C4-2B (cell line): ENCODE measurements at regions not wholly inside any gene's neighbourhood (a gene's known extent, or its start where the extent isn't known, plus 50 kb on each side); places are given as distances from the start of the nearest gene placed in this dataset.

Experiments used
- ZFX ChIP-seq: fragments of 450-650 bp; IDR thresholded peaks from 2 replicates; pipeline ENCODE4 v1.6.1; 2017
- TF ChIP-seq, protein P1 (sequence below): fragments of 450-650 bp; conservative IDR thresholded peaks from 2 replicates; pipeline ENCODE4 v1.5.1; 2017; ENCODE audit warnings: mild to moderate bottlenecking

DNA sequence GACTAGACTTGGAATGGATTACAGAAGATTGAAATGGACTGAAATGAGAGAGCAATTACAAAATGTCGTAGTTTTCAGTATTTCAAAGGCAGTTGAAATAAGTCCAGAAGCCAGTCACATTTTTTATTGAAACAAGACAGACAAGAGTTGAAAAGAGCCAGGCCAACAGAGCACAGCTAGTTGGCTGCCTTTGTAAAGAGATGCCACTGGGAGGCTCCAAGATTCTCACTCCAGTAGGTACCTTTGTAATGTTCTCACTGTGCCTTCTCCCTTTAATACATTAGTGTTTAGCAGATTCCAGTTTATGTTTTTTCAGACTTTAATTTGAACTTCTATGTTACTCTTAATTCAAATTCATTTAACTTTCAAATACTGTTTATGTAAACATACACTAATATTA lies 234.8 kb downstream of the DSEL start:
- TF ChIP-seq, protein P1, sequence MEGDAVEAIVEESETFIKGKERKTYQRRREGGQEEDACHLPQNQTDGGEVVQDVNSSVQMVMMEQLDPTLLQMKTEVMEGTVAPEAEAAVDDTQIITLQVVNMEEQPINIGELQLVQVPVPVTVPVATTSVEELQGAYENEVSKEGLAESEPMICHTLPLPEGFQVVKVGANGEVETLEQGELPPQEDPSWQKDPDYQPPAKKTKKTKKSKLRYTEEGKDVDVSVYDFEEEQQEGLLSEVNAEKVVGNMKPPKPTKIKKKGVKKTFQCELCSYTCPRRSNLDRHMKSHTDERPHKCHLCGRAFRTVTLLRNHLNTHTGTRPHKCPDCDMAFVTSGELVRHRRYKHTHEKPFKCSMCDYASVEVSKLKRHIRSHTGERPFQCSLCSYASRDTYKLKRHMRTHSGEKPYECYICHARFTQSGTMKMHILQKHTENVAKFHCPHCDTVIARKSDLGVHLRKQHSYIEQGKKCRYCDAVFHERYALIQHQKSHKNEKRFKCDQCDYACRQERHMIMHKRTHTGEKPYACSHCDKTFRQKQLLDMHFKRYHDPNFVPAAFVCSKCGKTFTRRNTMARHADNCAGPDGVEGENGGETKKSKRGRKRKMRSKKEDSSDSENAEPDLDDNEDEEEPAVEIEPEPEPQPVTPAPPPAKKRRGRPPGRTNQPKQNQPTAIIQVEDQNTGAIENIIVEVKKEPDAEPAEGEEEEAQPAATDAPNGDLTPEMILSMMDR: peak; percentile 4; the same call in 1 of the 2 replicates
- no peak for TF ChIP-seq ZFX
